Cardiac fibroblast (primary cell): ENCODE measurements at regions not wholly inside any gene's neighbourhood (a gene's known extent, or its start where the extent isn't known, plus 50 kb on each side); places are given as distances from the start of the nearest gene placed in this dataset.

Experiments
- DNase-seq, 2 donors: peaks; one replicate each; pipeline versions ENCODE4 v3.0.0 to v3.0.0-alpha.2; 2010; ENCODE audit warnings: low read depth in 2 of 2
- H3K4me3 ChIP-seq, 2 donors: replicated peaks in 1 of 2; 1 replicate in 1 of 2; 2 replicates in 1 of 2; pipeline ENCODE4 v1.5.1; 2011; ENCODE audit warnings: low read depth in 2 of 2, low read length in 2 of 2, mild to moderate bottlenecking in 2 of 2, moderate library complexity in 1 of 2
- CTCF ChIP-seq: IDR thresholded peaks from one replicate; pipeline ENCODE4 v1.5.1; 2011; ENCODE audit warnings: low read depth, mild to moderate bottlenecking, low read length, inconsistent platforms

DNA sequence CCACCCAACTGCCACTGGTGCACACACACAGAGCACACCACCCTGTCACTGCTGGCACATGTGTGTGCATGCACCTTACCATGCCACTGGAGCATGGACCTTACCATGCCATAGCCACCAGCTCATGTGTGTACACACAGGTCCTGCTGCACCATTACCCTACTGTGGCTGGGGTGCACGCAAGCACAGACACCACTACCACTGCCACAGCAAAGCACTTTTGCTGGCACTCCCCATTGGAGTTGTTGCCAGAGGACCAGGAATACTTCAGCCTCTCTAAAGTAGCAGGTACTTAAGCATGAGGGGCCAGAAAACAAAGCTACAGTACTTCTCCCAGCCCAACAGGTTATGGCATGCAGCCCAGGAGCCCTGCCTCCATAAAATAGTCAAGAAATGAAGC lies 404.8 kb downstream of the MBD2 start:
- no peak overlapping the region for H3K4me3 ChIP-seq
- DNase-seq = no peak
- TF ChIP-seq CTCF = no peak

GRCh38 chr18:53819174-53819573 lies 405.3 kb downstream of the MBD2 start:
- no peak for DNase-seq
- H3K4me3 ChIP-seq = no peak overlapping the region
- no peak for TF ChIP-seq CTCF

GRCh38 chr18:53817976-53818950 lies 406.2 kb downstream of the MBD2 start:
- no peak for TF ChIP-seq CTCF
- DNase-seq = no peak
- H3K4me3 ChIP-seq = no peak overlapping the region

GRCh38 chr18:53800171-53800570 lies 424.3 kb downstream of the MBD2 start:
- no peak overlapping the region for H3K4me3 ChIP-seq
- no peak for TF ChIP-seq CTCF
- DNase-seq = no peak

DNA sequence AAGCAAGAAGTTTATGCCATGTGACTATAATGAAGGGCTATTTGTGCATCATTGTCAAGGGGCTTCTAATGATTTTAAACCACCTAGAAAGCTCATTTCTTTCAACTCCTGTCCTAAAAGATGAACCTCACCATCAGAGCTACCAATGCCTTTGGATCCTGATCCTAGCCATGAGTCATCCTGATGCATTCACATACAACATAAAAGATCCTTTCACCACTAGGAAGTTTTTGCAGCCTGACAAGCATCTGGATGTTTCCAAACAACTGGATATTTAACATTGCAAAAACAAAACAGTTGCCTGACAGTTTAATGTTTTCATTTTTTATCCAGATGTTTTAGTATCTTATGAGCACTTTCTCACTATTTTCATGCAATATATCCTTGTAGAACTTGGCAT lies 425.3 kb downstream of the MBD2 start:
- DNase-seq = peak; percentile 41 to 55
- no peak for TF ChIP-seq CTCF
- no peak overlapping the region for H3K4me3 ChIP-seq

GRCh38 chr18:53798516-53798915 lies 426.0 kb downstream of the MBD2 start:
- no peak overlapping the region for H3K4me3 ChIP-seq
- DNase-seq = peak in 1 of 2 donors; percentile 21
- no peak for TF ChIP-seq CTCF

GRCh38 chr18:53797998-53798495 lies 426.4 kb downstream of the MBD2 start:
- no peak overlapping the region for H3K4me3 ChIP-seq
- TF ChIP-seq CTCF = no peak
- no peak for DNase-seq
